ENCODE measurements at regions not wholly inside any gene's neighbourhood (a gene's known extent, or its start where the extent isn't known, plus 50 kb on each side); places are given as distances from the start of the nearest gene placed in this dataset.

GRCh38 chr3:87390353-87390752 is 114.0 kb upstream of the POU1F1 start:
- H3K4ac ChIP-seq (ENCODE audit: low read depth, low read length), result no peak overlapping the region
- H3K18ac ChIP-seq (ENCODE audit: low read depth, low read length), result no peak overlapping the region
- no peak overlapping the region for H3K56ac ChIP-seq (ENCODE audit: extremely low read depth, insufficient read depth, low read length)
- H4K20me1 ChIP-seq (ENCODE audit: insufficient read depth, low read length), result no peaks in the 10 kb centered on the region
- H3K36me3 ChIP-seq (ENCODE audit: control insufficient read depth, insufficient read depth, low read length), result no peaks in the 10 kb centered on the region
- H3K14ac ChIP-seq (replicated peaks; ENCODE audit: low read depth, low read length), result no peak overlapping the region
- intact Hi-C loops (cut with micrococcal nuclease), result no loop called here
- BruUV-seq (replicated peaks), result no TSS peak
- no peak for ATAC-seq (ENCODE audit: low read depth)
- CTCF ChIA-PET, result no interaction called here
- in situ Hi-C loops (cut with MboI; ENCODE audit: low sequenced_read_pairs), result no loop called here
- H3K4me3 ChIP-seq (ENCODE audit: insufficient read depth, low read depth, low read length), result no peak overlapping the region
- TF ChIP-seq, protein P1, sequence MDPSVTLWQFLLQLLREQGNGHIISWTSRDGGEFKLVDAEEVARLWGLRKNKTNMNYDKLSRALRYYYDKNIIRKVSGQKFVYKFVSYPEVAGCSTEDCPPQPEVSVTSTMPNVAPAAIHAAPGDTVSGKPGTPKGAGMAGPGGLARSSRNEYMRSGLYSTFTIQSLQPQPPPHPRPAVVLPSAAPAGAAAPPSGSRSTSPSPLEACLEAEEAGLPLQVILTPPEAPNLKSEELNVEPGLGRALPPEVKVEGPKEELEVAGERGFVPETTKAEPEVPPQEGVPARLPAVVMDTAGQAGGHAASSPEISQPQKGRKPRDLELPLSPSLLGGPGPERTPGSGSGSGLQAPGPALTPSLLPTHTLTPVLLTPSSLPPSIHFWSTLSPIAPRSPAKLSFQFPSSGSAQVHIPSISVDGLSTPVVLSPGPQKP (IDR thresholded peaks at IDR 0.05; ENCODE audit: borderline replicate concordance, low read depth, low read length), result no peak
- TF ChIP-seq RFX5 (IDR thresholded peaks at IDR 0.05; ENCODE audit: low read depth, low read length), result no peak
- no peak overlapping the region for H2AK9ac ChIP-seq (replicated peaks; ENCODE audit: low read depth, low read length, poor library complexity)
- no peaks in the 10 kb centered on the region; the same call in 1 of the 2 replicates for H3K9me3 ChIP-seq (ENCODE audit: control insufficient read depth, insufficient read depth, low read length)
- no peak overlapping the region for H2BK15ac ChIP-seq (ENCODE audit: low read depth, low read length)
- dilution Hi-C loops (cut with HindIII; ENCODE audit: low sequenced_read_pairs, unreplicated experiment), result no loop called here
- 17% methylated on average over 1 of the region's 4 CpGs; no CpG with 5 or more reads in 1 of the 2 experiments for WGBS, 2 experiments (ENCODE audit: extremely low coverage in 2 of 2, insufficient read length in 1 of 2)
- H4K8ac ChIP-seq (ENCODE audit: low read depth in 2 of 2, low read length in 2 of 2), result no peak overlapping the region
- H3K4me1 ChIP-seq (ENCODE audit: control insufficient read depth, insufficient read depth, low read length), result no peaks in the 10 kb centered on the region
- no peak overlapping the region for H2BK5ac ChIP-seq (ENCODE audit: low read depth, low read length, poor library complexity, severe bottlenecking)
- no peak overlapping the region for H3K23ac ChIP-seq (ENCODE audit: low read depth, low read length)
- no peak overlapping the region for H4K91ac ChIP-seq (ENCODE audit: insufficient read depth, low read depth, low read length)
- no peak overlapping the region for H3K9ac ChIP-seq (ENCODE audit: low read depth, low read length)
- no peaks in the 10 kb centered on the region for H3K27me3 ChIP-seq (ENCODE audit: control insufficient read depth, insufficient read depth, low read length)
- no peak overlapping the region for H2AFZ ChIP-seq (replicated peaks; ENCODE audit: low read length, poor library complexity)
- no peak overlapping the region for H2BK120ac ChIP-seq (ENCODE audit: low read depth, low read length)
- POLR2A ChIA-PET (ENCODE audit: unreplicated experiment), result no interaction called here
- H3K4me2 ChIP-seq (ENCODE audit: low read depth, low read length), result no peak overlapping the region
- H3K9me1 ChIP-seq (ENCODE audit: insufficient read depth, low read length), result no peaks in the 10 kb centered on the region
- H2AK5ac ChIP-seq (ENCODE audit: low read depth, low read length), result no peak overlapping the region
- no peak overlapping the region for H3K27ac ChIP-seq (ENCODE audit: insufficient read depth, low read length)
- H3K79me1 ChIP-seq (ENCODE audit: low read depth in 1 of 2, low read length in 2 of 2), result no peaks in the 10 kb centered on the region
- H4K5ac ChIP-seq (ENCODE audit: low read depth, low read length), result no peak overlapping the region
- no peak overlapping the region for H2BK20ac ChIP-seq (ENCODE audit: low read depth, low read length)
- DNase-seq, result no peak

All from IMR-90 (cell line).